ENCODE measurements at regions not wholly inside any gene's neighbourhood (a gene's known extent, or its start where the extent isn't known, plus 50 kb on each side); places are given as distances from the start of the nearest gene placed in this dataset.

DNA sequence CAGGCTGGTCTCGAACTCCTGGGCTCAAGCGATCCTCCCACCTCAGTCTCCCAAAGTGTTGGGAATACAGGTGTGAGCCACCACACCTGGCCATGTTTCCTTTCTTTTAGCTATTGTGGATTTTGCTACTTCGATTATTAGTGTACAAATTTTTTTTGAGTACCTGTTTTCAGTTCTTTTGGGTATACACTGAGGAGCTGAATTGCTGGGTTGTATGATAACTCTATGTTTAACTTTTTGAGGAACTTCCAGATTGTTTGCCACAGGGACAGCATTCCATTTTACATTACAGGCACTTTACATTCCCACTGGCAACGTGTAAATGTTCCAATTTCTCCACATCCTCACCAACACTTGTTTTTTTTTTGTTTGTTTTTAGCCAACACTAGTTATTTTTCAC is 198.1 kb upstream of the TBX3 start:
- no peaks in the 10 kb centered on the region for H3K36me3 ChIP-seq (ENCODE audit: insufficient read depth, low read length)
- H3K79me2 ChIP-seq (replicated peaks; ENCODE audit: insufficient read depth, low read length): no peaks in the 10 kb centered on the region
- H2AFZ ChIP-seq (ENCODE audit: low read depth, low read length): no peak overlapping the region
- H4K20me1 ChIP-seq (ENCODE audit: insufficient read depth): no peaks in the 10 kb centered on the region
- H3K9ac ChIP-seq (ENCODE audit: low read length): no peak overlapping the region
- no peak overlapping the region for H3K4me3 ChIP-seq (ENCODE audit: low read length)
- H3K27ac ChIP-seq (ENCODE audit: low read length): no peak overlapping the region
- H3F3A ChIP-seq (ENCODE audit: insufficient read depth, low read length, poor library complexity, severe bottlenecking): no peaks in the 10 kb centered on the region
- no peaks in the 10 kb centered on the region for H3K9me3 ChIP-seq (ENCODE audit: low read length)
- H3K4me2 ChIP-seq (ENCODE audit: low read length): no peak overlapping the region
- no peaks in the 10 kb centered on the region for H3K9me2 ChIP-seq (ENCODE audit: insufficient read depth, low read length)
- H3K27me3 ChIP-seq (ENCODE audit: insufficient read depth, low read depth, low read length): no peaks in the 10 kb centered on the region
- TF ChIP-seq SMC3 (conservative IDR thresholded peaks at IDR 0.05; ENCODE audit: poor library complexity) (no peak), TAF1 (IDR thresholded peaks at IDR 0.05; ENCODE audit: low read depth) (no peak), REST (IDR thresholded peaks at IDR 0.05; ENCODE audit: borderline replicate concordance) (no peak), POLR2AphosphoS5 (IDR thresholded peaks at IDR 0.05) (no peak), EZH2 (IDR thresholded peaks at IDR 0.05; ENCODE audit: borderline replicate concordance, insufficient read depth, low read length, poor library complexity, severe bottlenecking) (no peak), MXI1 (conservative IDR thresholded peaks at IDR 0.05; ENCODE audit: poor library complexity, severe bottlenecking) (no peak), RAD21 (conservative IDR thresholded peaks at IDR 0.05) (no peak), EP300 (conservative IDR thresholded peaks at IDR 0.05; ENCODE audit: poor library complexity, severe bottlenecking) (no peak)
- TF ChIP-seq, protein P1, sequence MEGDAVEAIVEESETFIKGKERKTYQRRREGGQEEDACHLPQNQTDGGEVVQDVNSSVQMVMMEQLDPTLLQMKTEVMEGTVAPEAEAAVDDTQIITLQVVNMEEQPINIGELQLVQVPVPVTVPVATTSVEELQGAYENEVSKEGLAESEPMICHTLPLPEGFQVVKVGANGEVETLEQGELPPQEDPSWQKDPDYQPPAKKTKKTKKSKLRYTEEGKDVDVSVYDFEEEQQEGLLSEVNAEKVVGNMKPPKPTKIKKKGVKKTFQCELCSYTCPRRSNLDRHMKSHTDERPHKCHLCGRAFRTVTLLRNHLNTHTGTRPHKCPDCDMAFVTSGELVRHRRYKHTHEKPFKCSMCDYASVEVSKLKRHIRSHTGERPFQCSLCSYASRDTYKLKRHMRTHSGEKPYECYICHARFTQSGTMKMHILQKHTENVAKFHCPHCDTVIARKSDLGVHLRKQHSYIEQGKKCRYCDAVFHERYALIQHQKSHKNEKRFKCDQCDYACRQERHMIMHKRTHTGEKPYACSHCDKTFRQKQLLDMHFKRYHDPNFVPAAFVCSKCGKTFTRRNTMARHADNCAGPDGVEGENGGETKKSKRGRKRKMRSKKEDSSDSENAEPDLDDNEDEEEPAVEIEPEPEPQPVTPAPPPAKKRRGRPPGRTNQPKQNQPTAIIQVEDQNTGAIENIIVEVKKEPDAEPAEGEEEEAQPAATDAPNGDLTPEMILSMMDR (IDR thresholded peaks at IDR 0.05; ENCODE audit: poor library complexity, severe bottlenecking): no peak

DNA sequence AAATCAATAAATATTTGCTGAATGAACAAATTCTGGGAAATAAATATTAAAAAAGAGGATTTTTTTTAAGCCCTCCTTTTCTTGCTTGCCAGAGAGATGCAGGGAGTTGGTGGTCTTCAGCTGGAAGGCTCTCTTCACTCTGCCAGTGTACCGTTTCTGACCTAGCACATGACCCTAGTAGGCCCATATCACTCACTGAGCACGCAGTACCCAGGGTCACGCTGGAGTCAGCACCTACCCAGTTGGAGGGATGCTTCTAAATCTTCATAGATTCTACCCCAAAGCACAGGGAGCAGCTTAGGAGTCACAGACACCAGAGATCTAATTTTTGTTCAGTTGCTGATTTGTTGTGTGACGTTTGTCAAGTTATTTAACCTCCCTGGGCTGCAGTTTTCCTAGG is 195.4 kb upstream of the TBX3 start:
- TF ChIP-seq EZH2 (IDR thresholded peaks at IDR 0.05; ENCODE audit: borderline replicate concordance, insufficient read depth, low read length, poor library complexity, severe bottlenecking) (no peak), TAF1 (IDR thresholded peaks at IDR 0.05; ENCODE audit: low read depth) (no peak), EP300 (conservative IDR thresholded peaks at IDR 0.05; ENCODE audit: poor library complexity, severe bottlenecking) (no peak), POLR2AphosphoS5 (IDR thresholded peaks at IDR 0.05) (no peak), RAD21 (conservative IDR thresholded peaks at IDR 0.05) (no peak), SMC3 (conservative IDR thresholded peaks at IDR 0.05; ENCODE audit: poor library complexity) (no peak), REST (IDR thresholded peaks at IDR 0.05; ENCODE audit: borderline replicate concordance) (no peak), MXI1 (conservative IDR thresholded peaks at IDR 0.05; ENCODE audit: poor library complexity, severe bottlenecking) (no peak)
- TF ChIP-seq, protein P1 (IDR thresholded peaks at IDR 0.05; ENCODE audit: poor library complexity, severe bottlenecking): no peak
- H3K27me3 ChIP-seq (ENCODE audit: insufficient read depth, low read depth, low read length): no peaks in the 10 kb centered on the region
- H3K79me2 ChIP-seq (replicated peaks; ENCODE audit: insufficient read depth, low read length): no peaks in the 10 kb centered on the region
- H3K4me2 ChIP-seq (ENCODE audit: low read length): no peak overlapping the region
- no peak overlapping the region for H3K27ac ChIP-seq (ENCODE audit: low read length)
- no peaks in the 10 kb centered on the region for H3F3A ChIP-seq (ENCODE audit: insufficient read depth, low read length, poor library complexity, severe bottlenecking)
- no peaks in the 10 kb centered on the region for H3K9me3 ChIP-seq (ENCODE audit: low read length)
- no peaks in the 10 kb centered on the region for H3K36me3 ChIP-seq (ENCODE audit: insufficient read depth, low read length)
- no peak overlapping the region for H3K4me3 ChIP-seq (ENCODE audit: low read length)
- no peaks in the 10 kb centered on the region for H4K20me1 ChIP-seq (ENCODE audit: insufficient read depth)
- no peak overlapping the region for H2AFZ ChIP-seq (ENCODE audit: low read depth, low read length)
- no peaks in the 10 kb centered on the region for H3K9me2 ChIP-seq (ENCODE audit: insufficient read depth, low read length)
- no peak overlapping the region for H3K9ac ChIP-seq (ENCODE audit: low read length)
